Heart right ventricle (tissue), 16 donors: ENCODE measurements at regions not wholly inside any gene's neighbourhood (a gene's known extent, or its start where the extent isn't known, plus 50 kb on each side); places are given as distances from the start of the nearest gene placed in this dataset.

Experiments used
- ATAC-seq, 8 donors: fragments of 200-7000 bp; cut with Tn5 transposase; one replicate each; pipeline ENCODE4 v1.9.1; 2020; ENCODE audit warnings: mild to moderate bottlenecking in 8 of 8, moderate library complexity in 8 of 8, moderate number of reproducible peaks in 1 of 8
- DNase-seq, 2 donors: peaks; one replicate each; pipeline ENCODE4 v3.0.0-alpha.2; 2020
- H3K27ac ChIP-seq, 10 donors: fragments of 200-600 bp; sonication (generic) in 2 of 10; one replicate each; pipeline versions ENCODE4 v1.5.0 to v1.8.0; 2020 to 2022; ENCODE audit warnings: mild to moderate bottlenecking in 3 of 10
- H3K27me3 ChIP-seq, 7 donors: fragments of 200-600 bp; one replicate each; pipeline ENCODE4 v1.8.0; 2021 to 2022; ENCODE audit warnings: mild to moderate bottlenecking in 2 of 7
- H3K36me3 ChIP-seq, 9 donors: fragments of 200-600 bp; sonication (generic) in 1 of 9; one replicate each; pipeline versions ENCODE4 v1.5.0 to v1.8.0; 2020 to 2022; ENCODE audit warnings: mild to moderate bottlenecking in 2 of 9
- H3K4me1 ChIP-seq, 9 donors: fragments of 200-600 bp; sonication (generic) in 1 of 9; one replicate each; pipeline versions ENCODE4 v1.5.0 to v1.8.0; 2020 to 2022; ENCODE audit warnings: mild to moderate bottlenecking in 4 of 9
- H3K4me3 ChIP-seq, 10 donors: fragments of 200-600 bp; sonication (generic) in 2 of 10; one replicate each; pipeline versions ENCODE4 v1.5.0 to v1.8.0; 2020 to 2022; ENCODE audit warnings: mild to moderate bottlenecking in 7 of 10, moderate library complexity in 2 of 10
- H3K9me3 ChIP-seq, 11 donors: fragments of 200-600 bp in 10 of 11; sonication (generic) in 2 of 11; one replicate each; pipeline versions ENCODE4 v1.5.0 to v1.8.0; 2013 to 2022; ENCODE audit warnings: mild to moderate bottlenecking in 2 of 11, control low read depth in 1 of 11, moderate library complexity in 1 of 11
- CTCF ChIP-seq, 9 donors: fragments of 200-600 bp; sonication (generic) in 2 of 9; IDR thresholded peaks; one replicate each; pipeline versions ENCODE4 v1.5.0 to v1.8.0; 2021 to 2022; ENCODE audit warnings: antibody characterized with exemption in 9 of 9, mild to moderate bottlenecking in 5 of 9, moderate library complexity in 1 of 9
- WGBS, 2 donors: extraction: QIAGEN DNeasy Blood & Tissue Kit; methylation state at CpG; one replicate each; pipeline ENCODE4 v1.1.7; 2013; ENCODE audit warnings: inconsistent platforms in 1 of 2; 5-methylcytosine and 5-hydroxymethylcytosine counted together
- intact Hi-C, 10 donors: fragments of 100-400 bp; cut with DNase I; formaldehyde crosslinking; loops; one replicate each; pipeline versions ENCODE4 v1.11.1 to v1.14.2; 2022
- donor health status: Arrhythmogenic right ventricular cardiomyopathy.
- donor health status: ischemic (EF 13 %, LVEDD 7.1; RV severe dilation, severe dysfunction).
- donor health status: healthy with polysubstance abuse.
- donor health status: DM: no; HTN: yes; CAD: no.
- donor health status: DM: no; HTN: no; CAD: no.
- donor health status: ischemic (EF 25% LVEDD 6.9; RV normal size, moderate dysfunction).
- donor health status: ischemic (EF 25% LVEDD 5.7; RV mildly dilated, moderate dysfunction).
- donor health status: healthy.
- donor health status: DM: yes; HTN: yes; CAD: no.
- donor health status: Ischemic cardiomyopathy.
- donor health status: ischemic (EF 35%, LVEDD 5.7; RV mildly dilated, moderate dysfunction).
- donor health status: nonischemic (EF 11% LVEDD 7.7; RV severe dilation, severe dysfunction).
- donor health status: DM: yes; HTN: yes; CAD: no.
- donor health status: PGD.
- donor health status: ischemic (EF 29% LVEDD 5.4; RV normal size, mild dysfunction).
- donor health status: nonischemic (EF 23%, LVEDD 6.1; RV moderate dilation, normal function).

GRCh38 chr2:54374591-54375364 lies 81.3 kb upstream of the SPTBN1 start:
- intact Hi-C loops, result loop anchor here in 4 of 10 donors (5.0 to 10.0 kb wide), 4 partner anchors 43 to 60 kb away; no protein-coding TSS in a partner anchor
- Histone ChIP-seq H3K27ac (no peak overlapping the region), H3K9me3 (no peaks in the 10 kb centered on the region)

GRCh38 chr2:54377451-54377850 lies 78.7 kb upstream of the SPTBN1 start:
- Histone ChIP-seq H3K4me1 (peaks cover 4 to 55% (median 22%) of the 10 kb centered on the region in 9 donors), H3K27me3 (no peaks in the 10 kb centered on the region), H3K4me3 (no peak overlapping the region), H3K36me3 (no peaks in the 10 kb centered on the region), H3K9me3 (no peaks in the 10 kb centered on the region), H3K27ac (no peak overlapping the region)
- ATAC-seq, result no peak
- WGBS, 2 donors, result 93 to 95% methylated on average over 3 of the region's 3 CpGs
- no peak for DNase-seq
- intact Hi-C loops, result loop anchor here in 1 of 10 donors (10.0 kb wide), 1 partner anchor 57 kb away; no protein-coding TSS in a partner anchor
- no peak for TF ChIP-seq CTCF (IDR thresholded peaks at IDR 0.05)

More at GRCh38 chr2:54374591-54375364, 81.3 kb upstream of the SPTBN1 start:
- peaks cover 21 to 67% (median 34%) of the 10 kb centered on the region in 9 donors for H3K4me1 ChIP-seq
- H3K27me3 ChIP-seq, result no peaks in the 10 kb centered on the region
- TF ChIP-seq CTCF (IDR thresholded peaks at IDR 0.05), result no peak
- no peaks in the 10 kb centered on the region for H3K36me3 ChIP-seq
- 84 to 90% methylated on average over 5 of the region's 5 CpGs for WGBS, 2 donors
- no peak for DNase-seq
- ATAC-seq, result no peak
- H3K4me3 ChIP-seq, result no peak overlapping the region

- ATAC-seq (no peak), DNase-seq (no peak)
- 70 to 73% methylated on average over 10 of the region's 10 CpGs for WGBS, 2 donors
- peaks cover 0 to 49% (median 17%) of the 10 kb centered on the region in 9 donors for H3K4me1 ChIP-seq
- no peak for TF ChIP-seq CTCF (IDR thresholded peaks at IDR 0.05)
- no peak overlapping the region for H3K27ac ChIP-seq
- H3K27me3 ChIP-seq, result no peaks in the 10 kb centered on the region
- H3K9me3 ChIP-seq, result no peaks in the 10 kb centered on the region
- intact Hi-C loops, result loop anchor here in 1 of 10 donors (10.0 kb wide), 1 partner anchor 57 kb away; no protein-coding TSS in a partner anchor
- H3K4me3 ChIP-seq, result no peak overlapping the region
- H3K36me3 ChIP-seq, result no peaks in the 10 kb centered on the region
These were observed 78.1 kb upstream of the SPTBN1 start for GRCh38 chr2:54377901-54378493.

- intact Hi-C loops, result loop anchor here in 2 of 10 donors (5.0 to 10.0 kb wide), 2 partner anchors 46 to 98 kb away; a partner anchor contains a TSS
- ATAC-seq (no peak), DNase-seq (no peak)
- H3K27me3 ChIP-seq, result no peaks in the 10 kb centered on the region
- no peak overlapping the region for H3K4me3 ChIP-seq
- H3K27ac ChIP-seq, result no peak overlapping the region
- 88 to 93% methylated on average over 8 of the region's 8 CpGs for WGBS, 2 donors
- no peak for TF ChIP-seq CTCF (IDR thresholded peaks at IDR 0.05)
- peaks cover 0 to 39% (median 8%) of the 10 kb centered on the region in 9 donors for H3K4me1 ChIP-seq
- no peaks in the 10 kb centered on the region for H3K36me3 ChIP-seq
- no peaks in the 10 kb centered on the region for H3K9me3 ChIP-seq
These were observed 75.5 kb upstream of the SPTBN1 start for GRCh38 chr2:54380670-54381069.
